ENCODE measurements at regions not wholly inside any gene's neighbourhood (a gene's known extent, or its start where the extent isn't known, plus 50 kb on each side); places are given as distances from the start of the nearest gene placed in this dataset.
"Not testable (repeated sequence)": the region's sequence is repeated elsewhere in the genome, so short reads cannot be mapped to it uniquely, and the experiment has no call there.

DNA sequence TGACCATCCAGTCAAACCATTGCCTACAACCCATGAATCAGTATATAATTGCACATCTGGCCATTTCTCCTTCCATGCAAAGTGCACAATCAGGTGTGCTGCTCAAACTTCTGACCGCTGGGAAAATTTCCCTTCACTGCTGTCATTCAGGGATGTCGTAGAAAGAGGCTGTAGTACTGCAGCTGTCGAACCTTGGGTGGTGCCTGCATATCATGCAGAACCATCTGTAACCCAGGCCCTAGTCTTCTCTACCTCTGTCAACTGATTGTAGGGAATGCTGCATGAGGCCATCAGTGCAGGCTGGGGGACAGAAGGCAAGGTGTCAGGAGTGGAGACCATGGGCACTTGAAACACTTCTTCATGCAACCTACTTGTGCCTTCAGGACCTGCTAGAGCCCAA lies 267.5 kb downstream of the CALCRL start:
- H3K9me3 Mint-ChIP-seq = peaks cover 6 to 8% of the 10 kb centered on the region in 2 experiments; a peak in 2 of 5 replicates
- peaks cover 5 to 7% of the 10 kb centered on the region in 2 experiments for H3K4me1 Mint-ChIP-seq
- Histone ChIP-seq H3K14ac (ENCODE audit: insufficient read depth, low read length) (no peak overlapping the region), H3K27ac (ENCODE audit: insufficient read length, low read depth, low read length) (no peak overlapping the region), H3K79me1 (ENCODE audit: insufficient read depth, low read depth, low read length, poor library complexity, severe bottlenecking) (no peaks in the 10 kb centered on the region), H3K79me2 (ENCODE audit: insufficient read depth, low read length) (no peaks in the 10 kb centered on the region), H2AFZ (ENCODE audit: low read length) (no peak overlapping the region), H3K4ac (ENCODE audit: low read depth, low read length) (no peak overlapping the region), H4K8ac (replicated peaks; ENCODE audit: insufficient read length, low read depth, low read length) (no peak overlapping the region), H3K27me3 (ENCODE audit: insufficient read depth, low read length) (no peaks in the 10 kb centered on the region), H4K20me1 (ENCODE audit: control insufficient read depth, insufficient read depth, insufficient read length) (no peaks in the 10 kb centered on the region), H3K4me1 (ENCODE audit: insufficient read depth, low read length) (no peaks in the 10 kb centered on the region), H3K4me2 (ENCODE audit: insufficient read depth, insufficient read length, low read length) (no peak overlapping the region), H2BK120ac (ENCODE audit: low read depth, low read length, poor library complexity, severe bottlenecking) (no peak overlapping the region), H2BK20ac (ENCODE audit: low read depth, low read length, poor library complexity, severe bottlenecking) (no peak overlapping the region), H3K9me3 (ENCODE audit: control insufficient read depth, low read depth, low read length) (no peaks in the 10 kb centered on the region), H2BK5ac (ENCODE audit: insufficient read length, low read length) (no peak overlapping the region), H2BK12ac (ENCODE audit: insufficient read length, low read depth, low read length) (no peak overlapping the region), H2BK15ac (ENCODE audit: low read depth, low read length) (no peak overlapping the region), H3K23ac (ENCODE audit: insufficient read length, low read depth, low read length) (no peak overlapping the region), H3T11ph (ENCODE audit: low read length) (no peak overlapping the region), H3K56ac (ENCODE audit: insufficient read length, low read depth, low read length) (no peak overlapping the region), H4K91ac (ENCODE audit: insufficient read length, low read depth, low read length) (no peak overlapping the region), H2AK5ac (ENCODE audit: insufficient read length, low read length) (no peak overlapping the region), H4K5ac (ENCODE audit: insufficient read length, low read depth, low read length) (no peak overlapping the region), H3K9ac (ENCODE audit: extremely low read depth, insufficient read length, low read length) (no peak overlapping the region), H3K18ac (ENCODE audit: insufficient read length, low read depth, low read length) (no peak overlapping the region), H3K23me2 (ENCODE audit: insufficient read length, low read depth, low read length, poor library complexity, severe bottlenecking) (no peaks in the 10 kb centered on the region)
- H3K27ac Mint-ChIP-seq = no peak overlapping the region
- peaks cover 2 to 11% (median 3%) of the 10 kb centered on the region in 3 experiments; a peak in 4 of 7 replicates for H3K36me3 Mint-ChIP-seq (ENCODE audit: insufficient read depth in 1 of 3, low read depth in 3 of 3)
- WGBS (ENCODE audit: extremely low coverage, insufficient read length, low lambda C conversion rate) = no CpG with 5 or more reads among the region's 3 CpGs
- no peak for DNase-seq
- H3K27me3 Mint-ChIP-seq (ENCODE audit: low read depth) = no peaks in the 10 kb centered on the region
- TF ChIP-seq, protein P1, sequence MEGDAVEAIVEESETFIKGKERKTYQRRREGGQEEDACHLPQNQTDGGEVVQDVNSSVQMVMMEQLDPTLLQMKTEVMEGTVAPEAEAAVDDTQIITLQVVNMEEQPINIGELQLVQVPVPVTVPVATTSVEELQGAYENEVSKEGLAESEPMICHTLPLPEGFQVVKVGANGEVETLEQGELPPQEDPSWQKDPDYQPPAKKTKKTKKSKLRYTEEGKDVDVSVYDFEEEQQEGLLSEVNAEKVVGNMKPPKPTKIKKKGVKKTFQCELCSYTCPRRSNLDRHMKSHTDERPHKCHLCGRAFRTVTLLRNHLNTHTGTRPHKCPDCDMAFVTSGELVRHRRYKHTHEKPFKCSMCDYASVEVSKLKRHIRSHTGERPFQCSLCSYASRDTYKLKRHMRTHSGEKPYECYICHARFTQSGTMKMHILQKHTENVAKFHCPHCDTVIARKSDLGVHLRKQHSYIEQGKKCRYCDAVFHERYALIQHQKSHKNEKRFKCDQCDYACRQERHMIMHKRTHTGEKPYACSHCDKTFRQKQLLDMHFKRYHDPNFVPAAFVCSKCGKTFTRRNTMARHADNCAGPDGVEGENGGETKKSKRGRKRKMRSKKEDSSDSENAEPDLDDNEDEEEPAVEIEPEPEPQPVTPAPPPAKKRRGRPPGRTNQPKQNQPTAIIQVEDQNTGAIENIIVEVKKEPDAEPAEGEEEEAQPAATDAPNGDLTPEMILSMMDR (conservative IDR thresholded peaks at IDR 0.05) = no peak
- no peak overlapping the region for H3K4me3 Mint-ChIP-seq

- not testable (repeated sequence) for DNase-seq; H4K91ac ChIP-seq (ENCODE audit: insufficient read length, low read depth, low read length); H3K4me3 Mint-ChIP-seq; H2BK15ac ChIP-seq (ENCODE audit: low read depth, low read length); H3K14ac ChIP-seq (ENCODE audit: insufficient read depth, low read length); H3K9ac ChIP-seq (ENCODE audit: extremely low read depth, insufficient read length, low read length); H3K27ac Mint-ChIP-seq; H3K56ac ChIP-seq (ENCODE audit: insufficient read length, low read depth, low read length); H3K18ac ChIP-seq (ENCODE audit: insufficient read length, low read depth, low read length); H3K79me1 ChIP-seq (ENCODE audit: insufficient read depth, low read depth, low read length, poor library complexity, severe bottlenecking); H3K79me2 ChIP-seq (ENCODE audit: insufficient read depth, low read length); H3K27me3 ChIP-seq (ENCODE audit: insufficient read depth, low read length); H2BK12ac ChIP-seq (ENCODE audit: insufficient read length, low read depth, low read length); H2BK120ac ChIP-seq (ENCODE audit: low read depth, low read length, poor library complexity, severe bottlenecking); H3K4me1 Mint-ChIP-seq; H3K27ac ChIP-seq (ENCODE audit: insufficient read length, low read depth, low read length); H3K9me3 Mint-ChIP-seq; H2BK20ac ChIP-seq (ENCODE audit: low read depth, low read length, poor library complexity, severe bottlenecking); H3K4ac ChIP-seq (ENCODE audit: low read depth, low read length); H3T11ph ChIP-seq (ENCODE audit: low read length); H3K9me3 ChIP-seq (ENCODE audit: control insufficient read depth, low read depth, low read length); H3K23ac ChIP-seq (ENCODE audit: insufficient read length, low read depth, low read length); H2BK5ac ChIP-seq (ENCODE audit: insufficient read length, low read length); H3K4me1 ChIP-seq (ENCODE audit: insufficient read depth, low read length); H4K5ac ChIP-seq (ENCODE audit: insufficient read length, low read depth, low read length); H3K27me3 Mint-ChIP-seq (ENCODE audit: low read depth); H4K20me1 ChIP-seq (ENCODE audit: control insufficient read depth, insufficient read depth, insufficient read length); H2AK5ac ChIP-seq (ENCODE audit: insufficient read length, low read length); H3K4me2 ChIP-seq (ENCODE audit: insufficient read depth, insufficient read length, low read length); H4K8ac ChIP-seq (replicated peaks; ENCODE audit: insufficient read length, low read depth, low read length); H2AFZ ChIP-seq (ENCODE audit: low read length); H3K23me2 ChIP-seq (ENCODE audit: insufficient read length, low read depth, low read length, poor library complexity, severe bottlenecking)
- H3K36me3 Mint-ChIP-seq (ENCODE audit: insufficient read depth in 1 of 3, low read depth in 3 of 3) = peaks cover 2 to 11% (median 3%) of the 10 kb centered on the region in 3 experiments; a peak in 4 of 7 replicates
- WGBS (ENCODE audit: extremely low coverage, insufficient read length, low lambda C conversion rate) = no CpG with 5 or more reads among the region's 3 CpGs
Measured at GRCh38 chr2:187178876-187179275, 269.2 kb downstream of the CALCRL start.
